ENCODE measurements at regions not wholly inside any gene's neighbourhood (a gene's known extent, or its start where the extent isn't known, plus 50 kb on each side); places are given as distances from the start of the nearest gene placed in this dataset.

DNA sequence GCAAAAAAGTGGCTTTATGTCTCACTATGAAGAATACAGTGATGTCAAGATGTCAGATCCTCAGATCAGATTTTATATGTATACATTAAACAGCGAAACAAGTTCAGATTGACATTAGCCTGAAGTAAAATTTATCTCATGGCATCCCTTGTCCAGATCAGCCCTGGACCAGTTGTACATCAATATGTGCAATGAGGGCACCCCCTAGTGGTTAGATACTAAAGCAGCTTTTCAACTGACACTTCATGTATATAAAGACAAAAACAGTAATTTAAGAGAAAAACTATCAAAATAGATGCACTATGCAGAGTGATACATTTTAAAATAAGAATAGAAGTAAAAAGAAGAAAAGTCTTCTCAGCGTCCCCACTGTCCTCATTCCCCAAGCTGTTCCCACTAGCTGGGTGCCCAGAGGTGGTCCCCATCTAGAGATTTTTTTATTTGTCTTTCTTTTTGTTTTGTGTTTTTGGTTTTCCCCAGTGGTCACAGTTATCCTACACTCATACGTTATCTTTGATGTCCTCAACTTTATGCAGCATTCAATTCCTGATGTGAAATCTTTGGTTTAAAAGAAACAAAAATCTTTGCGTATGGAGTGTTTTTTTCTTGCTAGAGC is 2193.4 kb upstream of the RAG2 start:
- H3K27me3 Mint-ChIP-seq (ENCODE audit: insufficient read depth) = no peaks in the 10 kb centered on the region
- H3K9me3 Mint-ChIP-seq = peaks cover 3% of the 10 kb centered on the region
- Histone ChIP-seq H3K9me3 (ENCODE audit: control insufficient read depth, low read length) (no peaks in the 10 kb centered on the region), H3K4me1 (ENCODE audit: control insufficient read depth, insufficient read depth, low read length) (no peaks in the 10 kb centered on the region), H3K9ac (ENCODE audit: extremely low read depth, low read length, poor library complexity, severe bottlenecking) (no peak overlapping the region), H3K27ac (ENCODE audit: low read depth, low read length) (no peak overlapping the region), H3K36me3 (ENCODE audit: control insufficient read depth, insufficient read depth, low read length) (no peaks in the 10 kb centered on the region), H3K4me3 (ENCODE audit: low read length) (no peak overlapping the region), H3K27me3 (ENCODE audit: control insufficient read depth, insufficient read depth, low read length, poor library complexity, severe bottlenecking) (no peaks in the 10 kb centered on the region)
- no peaks in the 10 kb centered on the region for H3K36me3 Mint-ChIP-seq (ENCODE audit: low read depth)
- H3K4me1 Mint-ChIP-seq = no peaks in the 10 kb centered on the region
- peak; percentile 60 for DNase-seq
- H3K27ac Mint-ChIP-seq = no peak overlapping the region
- 29 to 46% methylated on average over 1 to 3 of the region's 4 CpGs for WGBS, 2 experiments (ENCODE audit: insufficient coverage in 1 of 2, insufficient read length in 1 of 2)
- TF ChIP-seq, protein P1, sequence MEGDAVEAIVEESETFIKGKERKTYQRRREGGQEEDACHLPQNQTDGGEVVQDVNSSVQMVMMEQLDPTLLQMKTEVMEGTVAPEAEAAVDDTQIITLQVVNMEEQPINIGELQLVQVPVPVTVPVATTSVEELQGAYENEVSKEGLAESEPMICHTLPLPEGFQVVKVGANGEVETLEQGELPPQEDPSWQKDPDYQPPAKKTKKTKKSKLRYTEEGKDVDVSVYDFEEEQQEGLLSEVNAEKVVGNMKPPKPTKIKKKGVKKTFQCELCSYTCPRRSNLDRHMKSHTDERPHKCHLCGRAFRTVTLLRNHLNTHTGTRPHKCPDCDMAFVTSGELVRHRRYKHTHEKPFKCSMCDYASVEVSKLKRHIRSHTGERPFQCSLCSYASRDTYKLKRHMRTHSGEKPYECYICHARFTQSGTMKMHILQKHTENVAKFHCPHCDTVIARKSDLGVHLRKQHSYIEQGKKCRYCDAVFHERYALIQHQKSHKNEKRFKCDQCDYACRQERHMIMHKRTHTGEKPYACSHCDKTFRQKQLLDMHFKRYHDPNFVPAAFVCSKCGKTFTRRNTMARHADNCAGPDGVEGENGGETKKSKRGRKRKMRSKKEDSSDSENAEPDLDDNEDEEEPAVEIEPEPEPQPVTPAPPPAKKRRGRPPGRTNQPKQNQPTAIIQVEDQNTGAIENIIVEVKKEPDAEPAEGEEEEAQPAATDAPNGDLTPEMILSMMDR (conservative IDR thresholded peaks at IDR 0.05) = peak; percentile 96
- no peak overlapping the region for H3K4me3 Mint-ChIP-seq

DNA sequence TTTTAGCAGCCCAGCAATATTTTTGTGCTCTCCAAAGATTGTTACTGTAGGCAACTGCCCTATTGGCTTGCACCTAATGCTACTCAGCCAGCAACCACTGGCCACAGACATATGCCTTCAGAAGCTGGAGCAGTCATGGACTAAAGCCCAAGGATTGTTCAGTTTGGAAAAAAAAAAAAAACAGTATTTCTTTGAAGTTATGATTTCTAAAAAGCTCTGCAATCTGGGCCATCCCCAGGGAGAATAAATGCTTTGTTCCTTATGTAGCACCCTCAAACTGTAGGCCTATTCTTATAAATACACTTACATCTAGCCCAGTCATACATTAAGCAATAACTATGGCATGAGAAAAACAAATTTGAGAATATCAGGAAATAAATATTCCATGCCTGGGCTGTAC is 2190.5 kb upstream of the RAG2 start:
- Histone ChIP-seq H3K4me3 (ENCODE audit: low read length) (no peak overlapping the region), H3K36me3 (ENCODE audit: control insufficient read depth, insufficient read depth, low read length) (no peaks in the 10 kb centered on the region), H3K27ac (ENCODE audit: low read depth, low read length) (no peak overlapping the region), H3K4me1 (ENCODE audit: control insufficient read depth, insufficient read depth, low read length) (no peaks in the 10 kb centered on the region), H3K27me3 (ENCODE audit: control insufficient read depth, insufficient read depth, low read length, poor library complexity, severe bottlenecking) (no peaks in the 10 kb centered on the region), H3K9ac (ENCODE audit: extremely low read depth, low read length, poor library complexity, severe bottlenecking) (no peak overlapping the region), H3K9me3 (ENCODE audit: control insufficient read depth, low read length) (no peaks in the 10 kb centered on the region)
- Mint-ChIP-seq H3K36me3 (ENCODE audit: low read depth) (no peaks in the 10 kb centered on the region), H3K4me1 (no peaks in the 10 kb centered on the region), H3K27me3 (ENCODE audit: insufficient read depth) (no peaks in the 10 kb centered on the region), H3K9me3 (peaks cover 6% of the 10 kb centered on the region), H3K4me3 (no peak overlapping the region), H3K27ac (no peak overlapping the region)
- TF ChIP-seq, protein P1 (conservative IDR thresholded peaks at IDR 0.05) = no peak
- no peak for DNase-seq

DNA sequence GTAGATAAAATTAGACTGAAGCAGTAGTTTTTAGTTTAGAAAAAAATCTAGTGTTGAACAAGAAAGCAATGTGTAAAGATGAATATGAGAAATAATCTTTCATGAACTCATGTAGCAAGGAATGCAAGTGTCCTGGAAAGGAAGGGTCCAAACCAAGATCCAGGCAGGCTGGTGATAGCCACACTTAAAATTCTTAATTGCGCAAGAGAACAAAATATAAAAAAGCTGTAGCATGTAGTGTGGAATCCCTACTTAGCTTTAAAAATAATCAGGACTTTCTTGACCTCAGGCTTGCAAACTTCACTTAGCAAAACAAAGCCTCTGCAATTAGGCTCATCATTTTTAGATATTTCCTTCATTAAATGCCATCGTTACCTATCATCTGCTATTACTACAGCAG is 2186.1 kb upstream of the RAG2 start:
- Histone ChIP-seq H3K27me3 (ENCODE audit: control insufficient read depth, insufficient read depth, low read length, poor library complexity, severe bottlenecking) (no peaks in the 10 kb centered on the region), H3K27ac (ENCODE audit: low read depth, low read length) (no peak overlapping the region), H3K36me3 (ENCODE audit: control insufficient read depth, insufficient read depth, low read length) (no peaks in the 10 kb centered on the region), H3K4me3 (ENCODE audit: low read length) (no peak overlapping the region), H3K9me3 (ENCODE audit: control insufficient read depth, low read length) (no peaks in the 10 kb centered on the region), H3K4me1 (ENCODE audit: control insufficient read depth, insufficient read depth, low read length) (no peaks in the 10 kb centered on the region), H3K9ac (ENCODE audit: extremely low read depth, low read length, poor library complexity, severe bottlenecking) (no peak overlapping the region)
- Mint-ChIP-seq H3K36me3 (ENCODE audit: low read depth) (no peaks in the 10 kb centered on the region), H3K9me3 (peaks cover 18% of the 10 kb centered on the region), H3K4me3 (no peak overlapping the region), H3K4me1 (no peaks in the 10 kb centered on the region), H3K27me3 (ENCODE audit: insufficient read depth) (no peaks in the 10 kb centered on the region), H3K27ac (no peak overlapping the region)
- 97 to 100% methylated on average over 2 of the region's 2 CpGs for WGBS, 2 experiments (ENCODE audit: insufficient coverage in 1 of 2, insufficient read length in 1 of 2)
- DNase-seq = no peak
- TF ChIP-seq, protein P1 (conservative IDR thresholded peaks at IDR 0.05) = no peak
